HCT116 (cell line): ENCODE measurements at regions not wholly inside any gene's neighbourhood (a gene's known extent, or its start where the extent isn't known, plus 50 kb on each side); places are given as distances from the start of the nearest gene placed in this dataset.

Experiments
- ATAC-seq: fragments of 200-7000 bp; cut with Tn5 transposase; 2 replicates; pipeline ENCODE4 v1.9.1; 2020; ENCODE audit warnings: mild to moderate bottlenecking, moderate library complexity
- BruUV-seq: library from RNA; stranded (reverse); fragments of 400-500 nt; replicated peaks from 2 replicates; lab custom pipeline; 2021; lab: Mats Ljungman, UMichigan
- CTCF ChIA-PET: fragments of 300-600 bp; sonication (Branson Sonifier 250); formaldehyde crosslinking; loops from one replicate; lab custom pipeline; 2021; ENCODE audit warnings: antibody characterized with exemption; lab: Charles Lee
- POLR2A ChIA-PET: fragments of 300-600, 350-600 bp; sonication (Branson Sonifier 250); formaldehyde crosslinking; loops from one replicate; lab custom pipeline; 2021; ENCODE audit warnings: antibody characterized with exemption; lab: Charles Lee
- RAD21 ChIA-PET, 2 experiments: fragments of 300-600 bp; sonication (Branson Sonifier 250); formaldehyde crosslinking; loops; one replicate each; lab custom pipeline; 2023; ENCODE audit warnings: low total read pairs in 2 of 2; ENCODE audit not compliant: uncharacterized antibody in 2 of 2, unreplicated experiment in 2 of 2, low non-redundant PET in 1 of 2; lab: Charles Lee
- DNase-seq: peaks from one replicate; pipeline ENCODE4 v3.0.0-alpha.2; 2010; ENCODE audit warnings: low read depth, low spot score
- H2AFZ ChIP-seq: fragments of 200-600 bp; shearing (Covaris generic), sonication (generic); 2 replicates; pipeline ENCODE4 v1.6.1; 2017; ENCODE audit warnings: low read depth, mixed run types, mixed read lengths, antibody characterized with exemption, low read length; ENCODE audit not compliant: poor library complexity, severe bottlenecking
- H3K27ac ChIP-seq: 2 replicates; pipeline ENCODE4 v1.5.1; 2012; ENCODE audit warnings: low read depth, low read length
- H3K27me3 ChIP-seq: fragments of 200-600 bp; sonication (generic); 2 replicates; pipeline ENCODE4 v1.6.1; 2016; ENCODE audit warnings: mixed run types, low read length, mixed read lengths; ENCODE audit not compliant: insufficient read depth
- H3K36me3 ChIP-seq, 2 experiments: fragments of 200-500 bp in 1 of 2; fragments of 200-600 bp in 1 of 2; sonication (Bioruptor generic) in 1 of 2; sonication (generic) in 1 of 2; 2 replicates each; pipeline versions ENCODE4 v1.5.1 to v1.6.1; 2014 to 2016; ENCODE audit warnings: low read length in 2 of 2, inconsistent platforms in 1 of 2, mixed read lengths in 1 of 2, mixed run types in 1 of 2; ENCODE audit not compliant: insufficient read depth in 2 of 2, control insufficient read depth in 1 of 2
- H3K4me1 ChIP-seq, 2 experiments: fragments of 200-600 bp in 1 of 2; sonication (generic) in 1 of 2; 2 replicates each; pipeline versions ENCODE4 v1.5.1 to v1.6.1; 2012 to 2017; ENCODE audit warnings: low read length in 2 of 2, inconsistent platforms in 1 of 2, mild to moderate bottlenecking in 1 of 2, mixed read lengths in 1 of 2, mixed run types in 1 of 2, moderate library complexity in 1 of 2; ENCODE audit not compliant: insufficient read depth in 2 of 2, control insufficient read depth in 1 of 2
- H3K4me2 ChIP-seq: fragments of 200-600 bp; sonication (generic); 2 replicates; pipeline ENCODE4 v1.6.1; 2017; ENCODE audit warnings: mixed run types, low read length, mixed read lengths
- H3K4me3 ChIP-seq, 2 experiments: fragments of 200-600 bp in 1 of 2; sonication (generic) in 1 of 2; replicated peaks in 1 of 2; 2 replicates each; pipeline ENCODE4 v1.5.1; 2011 to 2016; ENCODE audit warnings: low read length in 2 of 2, control low read depth in 1 of 2, low read depth in 1 of 2, mild to moderate bottlenecking in 1 of 2, mixed read lengths in 1 of 2, mixed run types in 1 of 2
- H3K79me2 ChIP-seq: fragments of 200-600 bp; sonication (generic); 2 replicates; pipeline ENCODE4 v1.6.1; 2017; ENCODE audit warnings: mild to moderate bottlenecking, mixed run types, low read length, moderate library complexity, mixed read lengths; ENCODE audit not compliant: insufficient read depth
- H3K9ac ChIP-seq: fragments of 200-600 bp; sonication (generic); 2 replicates; pipeline ENCODE4 v1.6.1; 2016; ENCODE audit warnings: low read length, mixed read lengths
- H3K9me2 ChIP-seq: fragments of 200-600 bp; sonication (generic), shearing (Covaris generic); 2 replicates; pipeline ENCODE4 v1.6.1; 2017; ENCODE audit warnings: mixed run types, mild to moderate bottlenecking, moderate library complexity; ENCODE audit not compliant: insufficient read depth
- H3K9me3 ChIP-seq, 2 experiments: fragments of 200-500 bp in 1 of 2; fragments of 200-600 bp in 1 of 2; sonication (Bioruptor generic) in 1 of 2; sonication (generic) in 1 of 2; 2 replicates each; pipeline ENCODE4 v1.6.1; 2014 to 2017; ENCODE audit warnings: low read length in 2 of 2, mixed read lengths in 2 of 2, inconsistent platforms in 1 of 2, low read depth in 1 of 2, mild to moderate bottlenecking in 1 of 2, mixed run types in 1 of 2, moderate library complexity in 1 of 2; ENCODE audit not compliant: control insufficient read depth in 1 of 2, insufficient read depth in 1 of 2
- H4K20me1 ChIP-seq: fragments of 200-600 bp; sonication (generic), shearing (Covaris generic); 2 replicates; pipeline ENCODE4 v1.6.1; 2017; ENCODE audit warnings: mixed run types, mild to moderate bottlenecking, moderate library complexity; ENCODE audit not compliant: insufficient read depth
- CBX3 ChIP-seq: IDR thresholded peaks from 2 replicates; pipeline ENCODE4 v1.6.1; 2012; ENCODE audit warnings: low read depth
- EZH2 ChIP-seq: fragments of 200-600 bp; sonication (generic); IDR thresholded peaks from 2 replicates; pipeline ENCODE4 v1.6.1; 2017; ENCODE audit warnings: antibody characterized with exemption, mixed run types
- POLR2A ChIP-seq: IDR thresholded peaks from 2 replicates; pipeline ENCODE4 v1.7.0; 2011; ENCODE audit warnings: borderline replicate concordance; ENCODE audit not compliant: insufficient read depth, insufficient read length; ENCODE audit errors: extremely low read depth
- POLR2AphosphoS5 ChIP-seq: IDR thresholded peaks from 2 replicates; pipeline ENCODE4 v1.6.1; 2011; ENCODE audit warnings: mild to moderate bottlenecking, low read depth, low read length, moderate library complexity
- YY1 ChIP-seq: IDR thresholded peaks from 2 replicates; pipeline ENCODE4 v1.6.1; 2011; ENCODE audit warnings: low read length, low read depth, moderate library complexity, mild to moderate bottlenecking; ENCODE audit not compliant: insufficient replicate concordance; ENCODE audit errors: extremely low read depth
- ZNF274 ChIP-seq: fragments of 200-500 bp; sonication (Bioruptor generic); IDR thresholded peaks from 2 replicates; pipeline ENCODE4 v1.6.1; 2014; ENCODE audit warnings: mild to moderate bottlenecking, low read depth, low read length, inconsistent platforms
- intact Hi-C: fragments of 100-400 bp; cut with micrococcal nuclease; formaldehyde crosslinking; loops from 2 replicates; pipeline ENCODE4 v1.10.0; 2022
- TF ChIP-seq, protein P1 (sequence below): IDR thresholded peaks from 2 replicates; pipeline ENCODE4 v1.6.1; 2012; ENCODE audit warnings: low read depth

DNA sequence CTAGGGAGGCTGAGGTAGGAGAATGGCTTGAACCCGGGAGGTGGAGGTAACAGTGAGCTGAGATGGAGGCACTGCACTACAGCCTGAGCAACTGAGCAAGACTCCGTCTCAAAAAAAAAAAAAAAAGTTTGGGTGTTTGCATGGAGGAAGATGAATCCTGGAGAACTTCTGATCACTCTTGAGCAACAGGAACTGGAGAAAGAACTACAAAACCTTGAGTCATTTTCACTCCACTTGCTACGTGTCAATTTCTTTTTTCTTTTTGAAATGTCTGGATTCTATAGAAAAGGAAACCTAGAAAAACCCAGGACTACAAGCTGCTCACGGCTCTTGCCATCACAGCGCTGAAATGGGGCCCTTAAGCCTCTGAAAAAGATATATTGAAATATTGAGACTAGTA, 189.6 kb upstream of the NRP1 start:
- ChIA-PET POLR2A (no interaction called here), CTCF (no interaction called here), RAD21 (no interaction called here)
- no peak overlapping the region for H3K9ac ChIP-seq
- H2AFZ ChIP-seq: no peak overlapping the region
- H3K27me3 ChIP-seq: peaks cover 11% of the 10 kb centered on the region; the same call in 1 of the 2 replicates
- no peaks in the 10 kb centered on the region for H3K9me3 ChIP-seq
- no peak for TF ChIP-seq YY1
- TF ChIP-seq POLR2AphosphoS5: no peak
- TF ChIP-seq, protein P1, sequence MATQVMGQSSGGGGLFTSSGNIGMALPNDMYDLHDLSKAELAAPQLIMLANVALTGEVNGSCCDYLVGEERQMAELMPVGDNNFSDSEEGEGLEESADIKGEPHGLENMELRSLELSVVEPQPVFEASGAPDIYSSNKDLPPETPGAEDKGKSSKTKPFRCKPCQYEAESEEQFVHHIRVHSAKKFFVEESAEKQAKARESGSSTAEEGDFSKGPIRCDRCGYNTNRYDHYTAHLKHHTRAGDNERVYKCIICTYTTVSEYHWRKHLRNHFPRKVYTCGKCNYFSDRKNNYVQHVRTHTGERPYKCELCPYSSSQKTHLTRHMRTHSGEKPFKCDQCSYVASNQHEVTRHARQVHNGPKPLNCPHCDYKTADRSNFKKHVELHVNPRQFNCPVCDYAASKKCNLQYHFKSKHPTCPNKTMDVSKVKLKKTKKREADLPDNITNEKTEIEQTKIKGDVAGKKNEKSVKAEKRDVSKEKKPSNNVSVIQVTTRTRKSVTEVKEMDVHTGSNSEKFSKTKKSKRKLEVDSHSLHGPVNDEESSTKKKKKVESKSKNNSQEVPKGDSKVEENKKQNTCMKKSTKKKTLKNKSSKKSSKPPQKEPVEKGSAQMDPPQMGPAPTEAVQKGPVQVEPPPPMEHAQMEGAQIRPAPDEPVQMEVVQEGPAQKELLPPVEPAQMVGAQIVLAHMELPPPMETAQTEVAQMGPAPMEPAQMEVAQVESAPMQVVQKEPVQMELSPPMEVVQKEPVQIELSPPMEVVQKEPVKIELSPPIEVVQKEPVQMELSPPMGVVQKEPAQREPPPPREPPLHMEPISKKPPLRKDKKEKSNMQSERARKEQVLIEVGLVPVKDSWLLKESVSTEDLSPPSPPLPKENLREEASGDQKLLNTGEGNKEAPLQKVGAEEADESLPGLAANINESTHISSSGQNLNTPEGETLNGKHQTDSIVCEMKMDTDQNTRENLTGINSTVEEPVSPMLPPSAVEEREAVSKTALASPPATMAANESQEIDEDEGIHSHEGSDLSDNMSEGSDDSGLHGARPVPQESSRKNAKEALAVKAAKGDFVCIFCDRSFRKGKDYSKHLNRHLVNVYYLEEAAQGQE: no peak
- TF ChIP-seq ZNF274: no peak
- no peak for TF ChIP-seq CBX3
- no peak for TF ChIP-seq EZH2
- TF ChIP-seq POLR2A: no peak
- H3K4me2 ChIP-seq: no peak overlapping the region
- no peak for ATAC-seq
- no peaks in the 10 kb centered on the region for H3K4me1 ChIP-seq
- no peaks in the 10 kb centered on the region for H3K9me2 ChIP-seq
- no peaks in the 10 kb centered on the region for H3K79me2 ChIP-seq
- H3K27ac ChIP-seq: no peak overlapping the region
- H3K36me3 ChIP-seq: no peaks in the 10 kb centered on the region
- no peak for DNase-seq
- H4K20me1 ChIP-seq: no peaks in the 10 kb centered on the region
- intact Hi-C loops: no loop called here
- no peak overlapping the region for H3K4me3 ChIP-seq
- BruUV-seq: no TSS peak
